ENCODE measurements at regions not wholly inside any gene's neighbourhood (a gene's known extent, or its start where the extent isn't known, plus 50 kb on each side); places are given as distances from the start of the nearest gene placed in this dataset.

- TF ChIP-seq CTCF (conservative IDR thresholded peaks at IDR 0.05) (no peak), ZFX (IDR thresholded peaks at IDR 0.05) (no peak)
Measured at GRCh38 chr5:107157809-107158208, 512.9 kb downstream of the EFNA5 start.
